NCI-H460 (cell line): ENCODE measurements at regions not wholly inside any gene's neighbourhood (a gene's known extent, or its start where the extent isn't known, plus 50 kb on each side); places are given as distances from the start of the nearest gene placed in this dataset.

Experiments used
- DNase-seq: peaks from one replicate; pipeline ENCODE4 v3.0.0-alpha.2; 2016; ENCODE audit warnings: low read depth; ENCODE audit errors: extremely low read depth

DNA sequence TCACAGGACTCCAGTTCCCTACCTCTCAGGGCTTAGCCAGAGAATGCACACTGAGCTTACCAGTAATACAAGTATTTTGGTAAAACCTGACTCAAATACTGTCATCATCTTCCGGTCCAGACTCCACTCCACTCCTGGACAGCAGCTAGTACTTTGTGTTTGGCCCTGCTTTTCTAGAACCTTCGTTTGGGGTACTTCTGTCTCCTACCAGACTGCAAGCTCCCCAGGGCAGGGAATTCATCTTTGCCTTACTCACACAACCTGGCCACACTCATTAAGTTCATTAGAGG lies 108.9 kb upstream of the CDC42EP3 start:
- no peak for DNase-seq

DNA sequence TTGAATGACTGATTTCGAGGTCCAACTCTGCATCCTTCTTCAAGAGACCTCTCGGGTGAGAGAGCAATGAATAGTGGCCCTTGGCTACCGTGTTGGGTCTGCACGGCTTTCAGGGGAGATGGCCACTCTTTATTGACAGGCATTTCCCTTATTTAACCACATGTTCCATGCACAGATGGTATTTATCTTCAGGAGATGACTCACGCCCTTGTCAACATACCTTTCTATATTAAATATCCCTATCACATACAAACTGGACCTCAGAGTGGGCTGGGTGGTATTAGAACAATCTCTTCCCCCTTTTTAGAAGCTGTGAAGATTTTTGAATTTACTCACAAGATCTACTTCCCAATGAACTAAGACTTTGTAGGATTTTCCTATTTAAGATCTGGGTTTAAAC lies 109.6 kb upstream of the CDC42EP3 start:
- no peak for DNase-seq

DNA sequence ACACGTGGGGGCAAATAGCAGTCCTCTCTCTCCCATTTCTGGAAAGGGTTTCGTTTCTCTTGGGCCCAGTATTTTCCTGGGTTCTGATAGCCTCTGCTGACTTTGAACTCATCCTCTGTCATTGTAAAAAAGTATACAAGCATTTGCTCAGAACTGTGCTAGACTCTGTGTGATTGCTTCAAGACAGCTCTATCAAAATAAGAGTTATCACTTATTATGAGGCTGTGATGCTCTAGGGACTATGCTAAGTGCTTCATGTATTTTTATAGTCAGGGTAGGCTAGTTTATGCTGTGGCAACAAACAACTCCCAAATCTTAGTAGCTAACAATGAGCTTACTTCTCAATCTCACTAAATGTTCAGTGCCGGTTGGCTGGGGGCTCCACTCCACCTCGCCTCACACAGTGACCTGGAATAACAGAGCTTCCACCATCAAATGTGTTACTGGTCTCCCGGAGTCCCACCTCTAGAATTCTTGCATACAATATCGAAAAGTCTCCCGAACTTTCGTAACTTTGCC lies 110.8 kb upstream of the CDC42EP3 start:
- no peak for DNase-seq

DNA sequence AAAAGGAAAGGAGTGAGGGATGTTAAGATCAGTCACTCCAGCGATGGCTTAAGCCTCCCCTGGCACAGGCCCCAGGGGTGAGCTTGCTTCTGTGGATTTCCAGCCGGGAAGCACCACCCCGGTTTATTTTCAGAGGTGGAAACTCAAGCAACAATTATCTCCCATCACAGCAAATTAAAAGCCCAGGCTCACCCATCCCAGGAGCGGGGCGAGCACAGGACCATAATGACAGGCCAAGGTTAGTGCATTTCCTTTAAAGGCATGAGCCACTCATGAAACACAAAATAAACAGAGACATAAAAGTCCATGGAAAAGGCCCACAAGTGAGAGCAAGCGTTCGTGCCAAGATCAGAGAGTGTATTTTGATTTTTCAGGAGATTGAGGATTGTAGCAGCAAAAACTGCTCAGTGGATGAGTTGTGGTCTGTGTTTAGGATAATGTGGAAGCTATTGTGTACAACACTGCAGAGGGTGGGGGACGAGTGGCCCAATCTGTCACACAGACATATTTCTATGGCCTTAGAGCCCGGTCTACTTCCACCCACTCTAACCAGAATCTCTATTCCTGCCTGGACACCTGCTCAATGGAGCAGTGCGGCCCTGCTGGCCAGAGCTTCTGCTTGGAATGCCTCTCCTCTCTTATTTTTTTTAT lies 111.4 kb upstream of the CDC42EP3 start:
- no peak for DNase-seq

DNA sequence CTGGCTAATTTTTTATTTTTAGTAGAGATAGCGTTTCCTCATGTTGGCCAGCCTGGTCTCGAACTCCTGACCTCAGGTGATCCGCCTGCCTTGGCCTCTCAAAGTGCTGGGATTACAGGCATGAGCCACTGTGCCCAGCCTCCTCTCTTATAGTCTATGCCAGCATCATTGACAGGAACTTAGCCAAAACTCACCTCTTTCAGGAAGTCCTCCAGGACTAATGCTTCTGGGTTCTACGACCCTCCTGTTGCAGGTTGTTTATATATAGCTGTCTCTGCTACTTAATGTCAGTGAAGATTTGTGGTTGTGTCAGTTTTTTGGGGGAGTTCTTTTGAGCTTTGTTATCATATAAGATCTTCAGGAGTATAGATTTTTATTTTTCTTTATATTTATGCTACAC lies 112.1 kb upstream of the CDC42EP3 start:
- no peak for DNase-seq

DNA sequence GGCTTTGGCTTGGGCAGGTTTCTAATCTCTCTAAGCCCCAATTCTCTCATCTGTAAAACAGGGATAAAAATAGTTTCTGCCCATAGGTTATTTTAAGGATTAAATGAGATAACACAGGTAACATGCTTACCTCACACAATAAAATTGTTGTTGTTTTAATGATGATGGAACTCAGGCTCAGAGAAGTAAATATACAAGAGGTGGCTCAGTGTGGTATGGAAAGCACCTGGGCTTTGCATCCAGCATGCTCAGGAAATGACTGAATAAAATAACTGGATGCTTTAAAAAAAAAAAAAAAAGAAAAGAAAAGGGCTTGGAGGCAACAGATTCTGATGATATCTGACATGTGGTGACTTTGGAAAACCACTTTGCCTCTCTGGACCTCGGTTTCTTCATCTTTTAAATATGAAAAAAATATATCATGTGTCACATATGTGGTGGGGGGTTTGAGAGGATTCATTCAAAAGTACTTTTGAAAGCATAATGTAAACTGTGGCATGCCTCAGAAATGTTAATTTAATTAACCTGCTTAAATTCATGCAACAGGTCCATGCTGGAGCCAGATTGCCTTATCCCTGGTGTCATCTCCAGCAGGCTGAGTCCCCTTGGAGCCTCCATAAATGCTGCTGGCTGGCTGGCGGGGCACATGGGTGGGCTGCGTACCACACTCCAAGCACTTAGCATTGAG lies 112.8 kb upstream of the CDC42EP3 start:
- no peak for DNase-seq

DNA sequence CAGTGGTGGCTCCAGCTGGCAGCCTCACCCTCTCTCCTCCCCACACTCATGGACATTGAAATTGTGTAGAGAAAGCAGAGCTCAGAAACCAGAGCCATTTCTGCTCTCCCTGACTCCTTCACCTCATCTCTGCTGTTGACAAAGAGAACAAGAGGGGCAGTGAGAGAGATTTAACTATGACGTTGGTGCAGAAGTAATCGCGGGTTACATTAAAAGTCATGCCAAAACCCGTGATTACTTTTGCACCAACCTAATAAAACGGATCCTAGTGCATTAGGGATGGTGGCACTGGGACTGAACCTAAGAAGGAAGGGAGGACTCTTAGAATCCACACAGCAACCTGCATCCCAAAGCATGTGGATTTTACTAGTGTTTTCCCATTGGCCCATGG lies 113.3 kb upstream of the CDC42EP3 start:
- no peak for DNase-seq

DNA sequence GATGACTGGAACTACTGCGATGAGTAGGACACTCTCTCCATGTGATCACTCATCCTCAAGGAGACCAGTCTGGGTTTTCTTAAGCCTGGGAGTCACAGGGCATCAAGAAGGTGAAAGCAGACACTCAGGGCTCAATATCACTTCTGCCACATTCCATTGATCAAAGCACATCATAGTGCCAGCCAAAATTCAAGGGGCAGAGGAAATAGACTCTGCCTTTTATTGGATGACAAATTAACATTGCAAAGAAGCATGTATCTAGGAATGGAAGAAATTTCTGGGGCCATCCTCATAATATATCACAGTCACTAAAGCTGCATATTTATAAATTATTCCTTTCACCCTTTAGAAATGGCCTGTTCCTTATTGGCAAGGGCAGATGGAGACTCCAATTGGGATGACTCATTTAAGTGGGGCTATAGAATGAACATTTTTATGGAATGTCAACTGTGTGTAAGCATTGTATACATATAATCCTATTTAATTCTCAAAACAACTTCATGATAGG lies 114.8 kb upstream of the CDC42EP3 start:
- no peak for DNase-seq

DNA sequence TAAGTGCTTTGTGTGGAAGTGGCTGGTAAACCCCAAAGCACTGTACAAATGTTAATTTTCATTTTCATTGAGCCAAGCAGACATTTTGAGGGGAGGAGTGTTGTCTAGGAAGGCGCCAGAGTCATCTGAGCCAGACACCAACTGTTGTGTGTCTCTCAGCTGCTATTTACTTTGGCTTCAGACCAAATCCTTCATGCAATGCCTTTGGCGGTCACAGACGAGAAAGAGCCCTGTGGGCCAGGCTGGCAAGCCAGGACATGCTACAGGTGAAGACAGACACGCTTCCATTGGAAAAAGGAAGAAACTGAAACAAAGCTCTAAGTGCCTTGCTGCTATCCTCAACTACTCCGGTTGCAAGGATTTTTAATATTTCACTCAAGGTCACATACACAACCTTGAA lies 115.4 kb upstream of the CDC42EP3 start:
- DNase-seq = no peak

DNA sequence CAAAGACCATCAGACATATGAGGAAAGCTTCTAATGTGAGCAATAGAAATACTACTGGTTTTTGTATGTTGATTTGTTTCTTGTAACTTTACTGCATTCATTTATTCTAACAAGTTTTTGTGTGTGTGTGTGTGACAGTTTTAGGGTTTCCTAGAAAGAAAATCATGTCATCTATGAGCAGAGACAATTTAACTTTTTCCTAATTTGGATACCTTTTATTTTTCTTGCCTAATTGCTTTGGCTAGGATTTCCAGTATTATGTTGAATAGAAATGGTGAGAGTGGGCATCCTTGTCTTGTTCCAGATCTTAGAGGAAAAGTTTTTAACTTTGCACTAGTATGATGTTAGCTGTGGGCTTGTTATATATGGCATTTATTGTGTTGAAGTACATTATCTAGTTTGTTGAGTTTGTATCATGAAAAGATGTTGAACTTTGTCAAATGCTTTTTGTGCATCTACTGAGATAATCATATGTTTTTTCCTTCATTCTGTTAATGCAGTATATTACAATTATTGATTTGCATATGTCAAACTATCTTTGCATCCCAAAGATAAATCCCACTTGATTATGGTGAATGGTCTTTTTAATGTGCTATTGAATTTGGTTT lies 117.3 kb upstream of the CDC42EP3 start:
- no peak for DNase-seq

DNA sequence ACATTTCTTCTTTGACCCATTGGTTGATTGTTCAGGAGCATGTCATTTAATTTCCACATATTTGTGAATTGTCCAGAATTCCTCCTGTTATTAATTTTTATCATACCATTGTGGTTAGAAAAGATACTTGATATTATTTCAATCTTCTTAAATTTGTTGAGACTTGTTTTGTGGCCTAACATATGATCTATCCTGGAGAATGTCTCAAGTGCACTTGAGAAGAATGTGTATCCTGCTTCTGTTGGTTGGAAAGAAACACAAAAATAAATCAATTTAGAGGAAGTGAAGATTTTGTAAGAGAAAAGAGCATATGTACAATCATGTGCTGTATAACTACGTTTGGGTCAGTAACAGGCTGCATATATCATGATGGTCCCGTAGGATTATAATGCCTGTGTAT lies 118.6 kb upstream of the CDC42EP3 start:
- no peak for DNase-seq

DNA sequence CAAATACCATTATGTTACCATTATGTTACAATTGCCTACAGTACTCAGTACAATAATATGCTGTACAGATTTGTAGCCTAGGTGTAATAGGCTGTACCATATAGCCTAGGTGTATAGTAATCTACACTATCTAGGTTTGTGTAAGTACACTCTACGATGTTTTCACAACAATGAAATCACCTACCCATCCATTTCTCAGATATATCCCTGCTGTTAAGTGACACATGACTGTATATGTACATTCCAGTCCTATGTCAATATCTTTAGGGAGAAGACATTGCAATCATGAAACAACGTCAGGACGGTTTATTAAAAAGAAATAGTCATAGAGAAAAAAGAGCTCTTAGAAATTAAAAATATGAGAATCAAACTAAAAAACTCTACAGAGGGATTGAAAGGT lies 119.0 kb upstream of the CDC42EP3 start:
- no peak for DNase-seq

DNA sequence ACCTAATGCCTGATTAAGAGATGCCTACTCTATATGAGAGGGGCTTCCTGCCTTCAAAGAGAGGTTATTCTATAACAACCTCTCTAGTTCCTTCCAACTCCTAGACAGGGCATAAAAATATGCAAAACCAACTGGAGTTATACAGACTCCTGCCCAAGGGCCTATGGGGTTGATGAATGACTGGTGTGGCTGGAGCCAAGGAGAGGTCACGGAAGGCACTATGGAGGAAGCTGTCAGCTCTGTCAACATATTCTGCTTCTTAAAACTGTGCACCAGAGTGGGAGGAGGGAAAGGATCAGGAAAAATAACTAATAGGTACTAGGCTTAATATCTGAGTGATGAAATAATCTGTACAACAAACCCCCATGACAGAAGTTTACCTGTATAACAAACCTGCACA lies 120.9 kb upstream of the CDC42EP3 start:
- no peak for DNase-seq

DNA sequence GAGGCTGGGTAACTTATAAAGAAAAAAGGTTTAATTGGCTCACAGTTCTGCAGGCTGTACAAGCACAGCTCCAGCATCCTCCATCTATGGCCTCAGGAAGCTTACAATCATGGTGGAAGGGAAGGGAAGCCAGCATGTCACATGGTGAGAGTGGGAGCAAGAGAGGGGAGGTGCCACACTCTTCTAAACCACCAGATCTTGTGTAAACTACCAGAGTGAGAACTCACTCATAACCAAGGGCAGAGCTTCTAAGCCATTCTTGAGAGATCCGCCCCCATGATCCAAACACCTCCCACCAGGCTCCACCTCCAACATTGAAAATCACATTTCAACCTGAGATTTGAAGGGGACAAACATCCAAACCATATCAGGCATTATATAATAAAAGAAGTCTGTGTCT lies 121.6 kb upstream of the CDC42EP3 start:
- no peak for DNase-seq

DNA sequence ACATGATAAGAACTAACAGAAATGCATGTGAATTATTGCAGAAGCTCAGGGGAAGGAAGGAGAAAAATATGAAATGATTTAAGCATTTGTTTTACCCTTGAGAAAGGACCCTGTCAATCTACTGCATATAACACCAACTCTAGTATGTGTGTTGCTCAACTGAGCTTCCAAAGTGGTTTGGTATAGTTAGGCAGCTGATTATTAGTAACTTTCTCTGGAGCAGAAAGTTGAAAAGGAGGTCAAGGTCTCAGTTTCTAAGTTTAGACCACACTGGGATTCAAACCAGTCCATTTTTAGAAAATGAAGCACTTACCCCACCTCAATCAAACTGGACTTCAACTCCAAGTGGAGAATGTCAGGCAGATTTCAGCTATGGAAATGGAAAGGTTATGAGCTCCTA lies 123.3 kb upstream of the CDC42EP3 start:
- DNase-seq = no peak

DNA sequence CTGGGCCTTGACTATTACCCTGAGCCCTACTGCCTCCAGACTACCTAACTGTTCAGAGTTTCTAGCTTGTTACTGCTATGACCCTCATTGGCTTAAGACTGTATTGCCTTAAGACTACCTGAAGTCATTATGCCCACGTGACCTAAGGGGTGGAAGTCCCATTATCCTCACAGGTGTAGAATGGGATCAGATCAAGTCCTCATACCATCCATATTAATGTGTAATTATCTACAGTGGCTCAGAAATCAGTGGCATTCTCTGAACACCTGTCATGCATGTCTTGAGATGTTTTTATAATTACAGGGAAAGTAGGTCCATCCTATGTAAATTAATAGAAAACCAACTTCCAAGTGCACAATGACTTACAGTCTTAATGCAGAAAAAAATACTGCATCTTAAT lies 124.0 kb upstream of the CDC42EP3 start:
- DNase-seq = no peak

DNA sequence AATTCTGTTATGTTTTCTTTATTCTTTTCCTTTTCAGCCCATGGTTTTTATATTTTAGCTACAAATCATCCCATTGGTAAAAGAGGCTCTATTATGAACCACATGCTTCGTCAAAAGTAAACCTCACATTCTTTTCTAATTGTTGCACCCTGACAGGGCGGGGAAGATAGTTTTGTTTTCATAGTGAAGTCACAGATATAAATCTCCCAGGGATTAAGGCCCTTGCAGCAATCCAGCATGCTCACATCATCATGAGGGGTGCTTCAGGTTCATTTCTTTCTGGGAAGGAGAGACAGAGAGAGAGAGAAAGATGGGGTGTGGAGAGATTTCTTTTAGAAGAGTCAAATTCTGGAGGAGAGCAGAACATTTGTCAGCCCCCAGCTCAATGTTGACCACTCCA lies 124.5 kb upstream of the CDC42EP3 start:
- DNase-seq = no peak

DNA sequence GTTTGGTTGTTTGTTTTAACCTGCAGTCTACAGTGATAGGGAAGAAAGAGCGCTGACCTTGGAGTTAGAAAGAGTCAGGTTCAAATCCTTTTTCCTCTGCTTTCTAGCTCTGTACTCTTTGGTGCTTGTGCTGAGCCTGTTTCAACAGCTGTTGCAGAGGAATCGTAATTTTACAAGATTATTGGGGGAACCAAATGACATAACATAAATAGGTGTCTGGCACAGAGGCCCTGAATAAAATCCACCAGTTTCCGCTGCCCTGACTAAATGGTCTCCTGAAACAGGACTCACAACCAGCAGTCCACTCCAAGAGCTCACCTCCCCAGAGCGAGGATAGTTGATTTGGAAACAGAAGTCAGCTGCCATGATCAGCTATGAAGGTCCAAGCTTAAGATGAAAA lies 125.0 kb upstream of the CDC42EP3 start:
- no peak for DNase-seq

DNA sequence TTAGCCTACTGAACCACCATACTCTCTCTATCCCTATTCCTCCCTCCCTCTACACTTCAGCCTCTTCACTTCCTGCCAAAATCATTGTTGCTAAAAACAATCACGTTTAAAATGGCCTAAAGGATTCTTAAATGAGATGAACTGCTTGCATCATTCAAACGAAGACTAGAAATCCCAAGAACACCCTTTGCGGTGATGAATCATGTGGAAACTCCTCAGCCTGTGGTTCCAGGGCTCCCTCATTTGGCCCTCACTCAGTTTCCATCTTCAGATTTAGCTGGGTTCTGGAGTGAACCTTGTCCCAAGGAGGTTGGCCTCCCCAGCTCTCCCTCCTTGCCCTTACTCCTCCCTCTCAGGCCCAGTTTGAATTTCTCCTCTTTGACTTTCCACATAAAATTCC lies 125.6 kb upstream of the CDC42EP3 start:
- DNase-seq = no peak

DNA sequence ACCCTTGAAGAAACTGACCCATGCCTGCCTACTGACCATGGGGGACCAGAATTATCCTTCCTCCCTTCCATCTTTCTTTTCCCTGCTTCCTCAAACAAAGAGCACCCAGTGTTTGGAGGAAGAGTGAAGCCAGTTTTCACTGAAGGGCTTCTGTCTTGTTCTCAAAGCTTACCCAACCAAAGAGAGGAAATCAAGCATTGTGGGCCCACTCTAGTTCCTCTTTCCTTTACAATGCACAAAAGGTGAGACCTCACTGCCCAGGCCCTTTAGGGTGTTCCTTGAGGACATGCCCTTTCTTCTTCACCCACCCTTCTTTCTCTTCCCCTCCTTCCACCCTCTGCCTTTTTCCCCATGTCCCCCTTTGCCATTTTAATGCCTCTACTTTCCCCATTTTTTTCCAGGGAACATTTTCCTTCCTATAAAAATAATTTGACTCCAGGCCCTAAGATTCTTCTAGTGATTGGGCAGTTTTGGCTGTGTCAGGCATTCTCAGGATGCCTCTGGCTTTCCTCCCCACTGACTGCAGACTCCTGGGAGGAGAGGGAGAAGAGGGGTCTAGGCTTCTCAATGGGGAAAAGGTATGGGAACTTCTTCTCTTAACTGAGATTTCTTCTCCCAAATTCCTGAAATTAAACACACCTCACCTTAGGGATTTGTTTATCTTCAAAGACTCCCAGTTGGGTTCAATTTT lies 126.6 kb upstream of the RMDN2 start:
- DNase-seq = no peak

DNA sequence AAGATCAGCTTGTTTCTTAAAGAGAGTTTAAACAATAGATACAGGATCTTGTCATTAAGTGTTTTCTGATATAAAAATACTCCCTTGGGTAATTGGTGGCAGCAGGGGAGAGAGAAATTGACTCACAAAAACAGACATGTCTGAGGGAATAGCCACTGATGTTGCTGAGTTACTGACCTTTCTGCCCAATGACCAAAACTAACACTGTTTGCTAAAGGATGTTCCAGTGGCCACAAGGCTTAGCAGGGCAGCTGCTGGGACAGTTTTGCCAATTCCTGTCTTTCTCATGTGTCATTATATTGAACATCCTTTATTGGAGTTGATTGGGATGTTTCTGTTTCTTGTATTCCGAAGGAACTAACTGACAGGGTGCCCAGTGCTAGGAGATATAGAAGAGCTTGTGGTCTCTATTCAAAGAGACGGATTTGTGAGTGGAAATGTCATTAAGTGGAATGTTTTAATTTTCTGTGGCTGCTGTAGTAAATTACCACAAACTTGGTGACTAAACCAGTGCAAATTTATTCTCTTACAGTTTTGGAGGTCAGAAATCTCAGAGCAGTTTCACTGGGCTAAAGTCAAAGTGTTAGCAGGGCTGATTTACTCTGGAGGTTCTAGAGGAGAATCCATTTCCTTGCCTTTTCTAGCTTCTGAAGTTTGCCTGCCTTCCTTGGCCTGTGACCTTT lies 124.8 kb upstream of the RMDN2 start:
- DNase-seq = no peak
